Hepatocyte (in vitro differentiated cells): ENCODE measurements at regions not wholly inside any gene's neighbourhood (a gene's known extent, or its start where the extent isn't known, plus 50 kb on each side); places are given as distances from the start of the nearest gene placed in this dataset.

Experiments
- EZH2 ChIP-seq: fragments of 200-600 bp; sonication (generic); IDR thresholded peaks from 2 replicates; pipeline ENCODE4 v1.6.1; 2016; ENCODE audit warnings: antibody characterized with exemption, mild to moderate bottlenecking, borderline replicate concordance
- TF ChIP-seq, protein P1 (sequence below): fragments of 200-600 bp; sonication (generic); IDR thresholded peaks from 2 replicates; pipeline ENCODE4 v1.5.1; 2016; ENCODE audit warnings: antibody characterized with exemption, mild to moderate bottlenecking; ENCODE audit not compliant: poor library complexity

GRCh38 chr6:126773112-126773805 lies 345.2 kb upstream of the RSPO3 start:
- TF ChIP-seq, protein P1, sequence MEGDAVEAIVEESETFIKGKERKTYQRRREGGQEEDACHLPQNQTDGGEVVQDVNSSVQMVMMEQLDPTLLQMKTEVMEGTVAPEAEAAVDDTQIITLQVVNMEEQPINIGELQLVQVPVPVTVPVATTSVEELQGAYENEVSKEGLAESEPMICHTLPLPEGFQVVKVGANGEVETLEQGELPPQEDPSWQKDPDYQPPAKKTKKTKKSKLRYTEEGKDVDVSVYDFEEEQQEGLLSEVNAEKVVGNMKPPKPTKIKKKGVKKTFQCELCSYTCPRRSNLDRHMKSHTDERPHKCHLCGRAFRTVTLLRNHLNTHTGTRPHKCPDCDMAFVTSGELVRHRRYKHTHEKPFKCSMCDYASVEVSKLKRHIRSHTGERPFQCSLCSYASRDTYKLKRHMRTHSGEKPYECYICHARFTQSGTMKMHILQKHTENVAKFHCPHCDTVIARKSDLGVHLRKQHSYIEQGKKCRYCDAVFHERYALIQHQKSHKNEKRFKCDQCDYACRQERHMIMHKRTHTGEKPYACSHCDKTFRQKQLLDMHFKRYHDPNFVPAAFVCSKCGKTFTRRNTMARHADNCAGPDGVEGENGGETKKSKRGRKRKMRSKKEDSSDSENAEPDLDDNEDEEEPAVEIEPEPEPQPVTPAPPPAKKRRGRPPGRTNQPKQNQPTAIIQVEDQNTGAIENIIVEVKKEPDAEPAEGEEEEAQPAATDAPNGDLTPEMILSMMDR: no peak
- TF ChIP-seq EZH2: no peak
